Tibial artery (tissue), 4 donors: ENCODE measurements at regions not wholly inside any gene's neighbourhood (a gene's known extent, or its start where the extent isn't known, plus 50 kb on each side); places are given as distances from the start of the nearest gene placed in this dataset.

Experiments
- DNase-seq, 2 donors: peaks; one replicate each; pipeline ENCODE4 v3.0.0-alpha.2; 2019
- H3K27ac ChIP-seq, 2 donors: fragments of 200-600 bp; sonication (generic) in 1 of 2; 1 replicate in 1 of 2; 2 replicates in 1 of 2; pipeline ENCODE4 v1.5.1; 2018 to 2019; ENCODE audit warnings: mild to moderate bottlenecking in 1 of 2
- H3K27me3 ChIP-seq, 2 donors: fragments of 200-600 bp; sonication (generic) in 1 of 2; one replicate each; pipeline versions ENCODE4 v1.5.1 to v1.6.0; 2016 to 2019
- H3K36me3 ChIP-seq, 3 donors: fragments of 200-600 bp; sonication (generic) in 2 of 3; one replicate each; pipeline ENCODE4 v1.5.1; 2016 to 2019; ENCODE audit warnings: mild to moderate bottlenecking in 2 of 3
- H3K4me1 ChIP-seq, 4 donors: fragments of 200-600 bp; sonication (generic) in 2 of 4; 1 replicate in 3 of 4; 2 replicates in 1 of 4; pipeline ENCODE4 v1.5.1; 2016 to 2019
- H3K4me3 ChIP-seq, 2 donors: fragments of 200-600 bp; sonication (generic) in 1 of 2; 1 replicate in 1 of 2; 2 replicates in 1 of 2; pipeline ENCODE4 v1.5.1; 2018 to 2019; ENCODE audit warnings: mild to moderate bottlenecking in 2 of 2
- H3K9me3 ChIP-seq, 3 donors: fragments of 200-600 bp; sonication (generic) in 1 of 3; one replicate each; pipeline ENCODE4 v1.5.1; 2016 to 2019
- CTCF ChIP-seq, 2 experiments: fragments of 200-600 bp in 1 of 2; fragments of 450-650 bp in 1 of 2; IDR thresholded peaks; one replicate each; pipeline ENCODE4 v1.5.1; 2017 to 2019; ENCODE audit warnings: antibody characterized with exemption in 2 of 2, mild to moderate bottlenecking in 1 of 2, moderate library complexity in 1 of 2
- intact Hi-C: fragments of 100-400 bp; cut with DNase I; formaldehyde crosslinking; loops from one replicate; pipeline ENCODE4 v1.15.0; 2023; ENCODE audit warnings: low total_unique reads

- peaks cover 0 to 3% of the 10 kb centered on the region in 2 donors for H3K27me3 ChIP-seq
- intact Hi-C loops: no loop called here
- DNase-seq: peak in 1 of 2 donors; percentile 39
- H3K4me3 ChIP-seq: no peak overlapping the region
- no peaks in the 10 kb centered on the region for H3K4me1 ChIP-seq
- no peak for TF ChIP-seq CTCF (IDR thresholded peaks at IDR 0.05)
- H3K36me3 ChIP-seq: no peaks in the 10 kb centered on the region
- H3K9me3 ChIP-seq: no peaks in the 10 kb centered on the region
- H3K27ac ChIP-seq: no peak overlapping the region
Measured at GRCh38 chr18:8499810-8500675, 109.2 kb upstream of the RAB12 start.

GRCh38 chr18:8501044-8501443 is 108.2 kb upstream of the RAB12 start:
- H3K36me3 ChIP-seq: no peaks in the 10 kb centered on the region
- peaks cover 0 to 3% of the 10 kb centered on the region in 2 donors for H3K27me3 ChIP-seq
- no peaks in the 10 kb centered on the region for H3K9me3 ChIP-seq
- intact Hi-C loops: no loop called here
- H3K27ac ChIP-seq: no peak overlapping the region
- TF ChIP-seq CTCF (IDR thresholded peaks at IDR 0.05): no peak
- peak in 1 of 2 donors; percentile 20 for DNase-seq
- no peaks in the 10 kb centered on the region for H3K4me1 ChIP-seq
- no peak overlapping the region for H3K4me3 ChIP-seq

- TF ChIP-seq CTCF (IDR thresholded peaks at IDR 0.05): no peak
- DNase-seq: no peak
- Histone ChIP-seq H3K27ac (no peak overlapping the region), H3K27me3 (peaks cover 0 to 3% of the 10 kb centered on the region in 2 donors), H3K4me1 (no peaks in the 10 kb centered on the region), H3K4me3 (no peak overlapping the region), H3K36me3 (no peaks in the 10 kb centered on the region), H3K9me3 (no peaks in the 10 kb centered on the region)
- intact Hi-C loops: no loop called here
Measured at GRCh38 chr18:8503248-8503647, 106.0 kb upstream of the RAB12 start.

GRCh38 chr18:8504424-8504823 is 104.8 kb upstream of the RAB12 start:
- no peak overlapping the region for H3K4me3 ChIP-seq

GRCh38 chr18:8504880-8505435 is 104.3 kb upstream of the RAB12 start:
- Histone ChIP-seq H3K4me3 (no peak overlapping the region), H3K27ac (no peak overlapping the region), H3K36me3 (no peaks in the 10 kb centered on the region), H3K4me1 (no peaks in the 10 kb centered on the region), H3K27me3 (no peaks in the 10 kb centered on the region), H3K9me3 (no peaks in the 10 kb centered on the region)
- peak in 1 of 2 donors; percentile 24 for DNase-seq
- TF ChIP-seq CTCF (IDR thresholded peaks at IDR 0.05): no peak
- intact Hi-C loops: no loop called here

More at GRCh38 chr18:8504424-8504823, 104.8 kb upstream of the RAB12 start:
- Histone ChIP-seq H3K27me3 (no peaks in the 10 kb centered on the region), H3K9me3 (no peaks in the 10 kb centered on the region), H3K4me1 (no peaks in the 10 kb centered on the region), H3K36me3 (no peaks in the 10 kb centered on the region), H3K27ac (no peak overlapping the region)
- DNase-seq: peak in 1 of 2 donors; percentile 51
- no peak for TF ChIP-seq CTCF (IDR thresholded peaks at IDR 0.05)
- intact Hi-C loops: no loop called here
